GM10266 (cell line): ENCODE measurements at regions not wholly inside any gene's neighbourhood (a gene's known extent, or its start where the extent isn't known, plus 50 kb on each side); places are given as distances from the start of the nearest gene placed in this dataset.
"Not testable (repeated sequence)": the region's sequence is repeated elsewhere in the genome, so short reads cannot be mapped to it uniquely, and the experiment has no call there.

Source experiments
- DNase-seq: peaks from one replicate; pipeline ENCODE4 v3.0.0; 2012; ENCODE audit errors: extremely low spot score
- CTCF ChIP-seq: IDR thresholded peaks from 2 replicates; pipeline ENCODE4 v1.5.1; 2012; ENCODE audit warnings: mild to moderate bottlenecking, low read depth; ENCODE audit not compliant: control insufficient read depth, insufficient read depth; ENCODE audit errors: missing control alignments

GRCh38 chr15:20305015-20305465, 236.6 kb downstream of the GOLGA6L6 start:
- DNase-seq, result not testable (repeated sequence)

GRCh38 chr15:20304282-20305014, 237.2 kb downstream of the GOLGA6L6 start:
- DNase-seq, result not testable (repeated sequence)

- not testable (repeated sequence) for DNase-seq
Observed at GRCh38 chr15:20303248-20304171, 238.1 kb downstream of the GOLGA6L6 start.

- not testable (repeated sequence) for DNase-seq
Observed at GRCh38 chr15:20302141-20303069, 239.2 kb downstream of the GOLGA6L6 start.

GRCh38 chr15:20301471-20302081, 240.0 kb downstream of the GOLGA6L6 start:
- not testable (repeated sequence) for DNase-seq

GRCh38 chr15:20301041-20301390, 240.6 kb downstream of the GOLGA6L6 start:
- not testable (repeated sequence) for DNase-seq

- not testable (repeated sequence) for DNase-seq
Observed at GRCh38 chr15:20300351-20301040, 241.1 kb downstream of the GOLGA6L6 start.

GRCh38 chr15:20297603-20298123, 243.9 kb downstream of the GOLGA6L6 start:
- DNase-seq, result not testable (repeated sequence)

GRCh38 chr15:20296261-20296660, 245.3 kb downstream of the GOLGA6L6 start:
- DNase-seq, result not testable (repeated sequence)

- TF ChIP-seq CTCF, result no peak
Observed at GRCh38 chr15:20295238-20295811, 246.3 kb downstream of the GOLGA6L6 start.

GRCh38 chr15:20294651-20295237, 246.9 kb downstream of the GOLGA6L6 start:
- peak; percentile 35 for DNase-seq
- no peak for TF ChIP-seq CTCF

More at GRCh38 chr15:20295238-20295811, 246.3 kb downstream of the GOLGA6L6 start:
- DNase-seq, result peak; percentile 33

- not testable (repeated sequence) for DNase-seq
Observed at GRCh38 chr15:20292422-20293005, 249.1 kb downstream of the GOLGA6L6 start.

- not testable (repeated sequence) for DNase-seq
Observed at GRCh38 chr15:20291616-20292015, 250.0 kb downstream of the GOLGA6L6 start.

- DNase-seq, result not testable (repeated sequence)
Observed at GRCh38 chr15:20290606-20291005, 251.0 kb downstream of the GOLGA6L6 start.

- not testable (repeated sequence) for DNase-seq
Observed at GRCh38 chr15:20289538-20290103, 252.0 kb downstream of the GOLGA6L6 start.
